RKO (cell line): ENCODE measurements at regions not wholly inside any gene's neighbourhood (a gene's known extent, or its start where the extent isn't known, plus 50 kb on each side); places are given as distances from the start of the nearest gene placed in this dataset.

Experiments used
- DNase-seq: peaks from one replicate; pipeline ENCODE4 v3.0.0-alpha.2; 2016; ENCODE audit warnings: low spot score

- no peak for DNase-seq
These were observed 898.6 kb upstream of the KLHL29 start for GRCh38 chr2:22486343-22486742.

- no peak for DNase-seq
These were observed 897.9 kb upstream of the KLHL29 start for GRCh38 chr2:22487036-22487435.

- DNase-seq, result no peak
These were observed 897.4 kb upstream of the KLHL29 start for GRCh38 chr2:22487541-22487940.

- no peak for DNase-seq
These were observed 893.5 kb upstream of the KLHL29 start for GRCh38 chr2:22491442-22491841.

DNA sequence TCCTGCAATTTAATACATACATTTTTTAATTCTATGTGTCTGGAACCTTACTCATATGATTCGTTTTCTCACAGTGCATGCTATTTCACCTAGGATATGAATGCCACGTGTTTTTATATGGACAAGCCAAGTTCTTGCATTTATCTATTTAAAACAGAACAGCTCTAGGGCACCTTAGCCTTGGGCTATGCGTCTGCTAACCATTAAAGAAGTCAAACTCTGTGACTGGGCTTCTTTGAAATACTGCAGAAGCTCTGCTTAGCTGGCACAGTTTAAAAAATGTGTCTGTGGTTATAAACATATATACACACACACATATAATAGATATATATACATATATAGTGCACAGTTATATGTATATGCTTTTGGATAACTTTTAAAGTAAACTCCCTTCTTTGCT, 890.8 kb upstream of the KLHL29 start:
- no peak for DNase-seq

DNA sequence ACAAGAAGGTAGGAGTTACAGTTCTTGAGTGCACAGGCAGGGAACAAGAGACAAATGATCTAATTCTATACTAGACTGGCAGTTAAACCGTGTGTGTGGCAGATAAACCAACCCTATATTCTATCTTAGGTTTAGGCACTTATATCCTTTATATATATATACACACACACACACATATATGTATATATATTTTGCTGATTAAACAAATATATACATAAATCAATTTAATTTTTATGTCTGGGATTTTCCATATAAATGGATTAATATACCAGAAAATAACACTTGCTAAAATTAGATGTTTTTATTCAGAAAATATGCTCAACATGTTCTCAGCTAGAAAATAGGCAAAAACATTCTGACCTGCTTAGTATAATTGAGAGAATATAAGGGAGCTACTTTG, 887.9 kb upstream of the KLHL29 start:
- no peak for DNase-seq

GRCh38 chr2:22497789-22498188, 887.2 kb upstream of the KLHL29 start:
- no peak for DNase-seq

- no peak for DNase-seq
These were observed 885.7 kb upstream of the KLHL29 start for GRCh38 chr2:22499082-22499839.

DNA sequence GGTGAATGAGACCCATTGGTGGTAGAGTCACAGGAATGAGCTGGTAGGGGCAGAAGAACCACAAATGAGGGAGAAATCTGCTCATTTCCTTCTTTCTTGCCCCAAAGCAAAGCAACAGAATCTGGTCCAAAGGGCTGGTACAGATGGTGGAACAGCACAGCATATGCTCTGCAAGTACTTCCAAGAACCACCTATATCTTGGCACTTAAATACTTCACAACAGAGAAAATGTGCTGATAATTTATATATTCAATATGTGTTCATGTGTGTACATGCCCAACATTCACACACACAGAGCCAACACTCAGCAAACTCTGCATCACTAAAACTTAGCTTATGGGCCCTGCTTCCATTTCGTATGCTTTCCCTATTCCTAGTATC, 884.4 kb upstream of the KLHL29 start:
- no peak for DNase-seq

DNA sequence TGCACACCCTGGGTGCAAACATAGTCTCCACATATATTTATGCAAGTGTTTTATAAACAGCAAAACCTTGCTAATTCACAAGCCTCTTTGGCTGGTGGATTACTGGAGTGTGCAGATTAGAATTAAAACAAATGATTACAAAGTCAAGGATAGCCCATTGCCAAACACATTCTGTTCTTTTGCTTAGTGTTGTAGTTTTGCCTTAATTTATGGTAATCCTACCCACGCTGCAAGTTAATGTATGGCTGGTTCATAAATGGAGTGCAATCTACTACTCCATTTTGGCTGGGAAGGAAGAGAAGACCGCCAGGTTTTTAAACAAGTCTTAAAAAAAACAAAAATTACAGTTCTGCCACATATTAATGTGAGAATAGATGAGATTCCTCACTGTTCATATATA, 883.1 kb upstream of the KLHL29 start:
- DNase-seq, result no peak

DNA sequence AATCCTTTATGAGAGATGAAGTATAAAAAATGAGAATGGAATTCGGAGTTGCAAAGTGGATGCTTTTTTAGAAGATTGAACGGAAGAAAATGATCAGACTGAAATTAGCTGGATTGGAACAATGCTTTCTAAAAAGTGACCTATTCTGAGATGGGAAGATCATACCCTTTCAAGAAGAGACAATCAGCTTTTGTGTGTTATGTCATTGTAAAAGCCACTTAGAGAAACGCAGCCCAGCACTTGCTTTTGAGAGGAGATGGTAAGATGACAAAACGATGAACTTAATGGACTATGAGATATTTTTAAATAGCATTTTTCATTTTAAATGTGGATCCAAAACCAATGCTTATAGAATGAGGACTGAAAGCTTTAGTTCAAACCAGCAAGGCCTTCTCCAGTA, 871.4 kb upstream of the KLHL29 start:
- DNase-seq, result no peak

DNA sequence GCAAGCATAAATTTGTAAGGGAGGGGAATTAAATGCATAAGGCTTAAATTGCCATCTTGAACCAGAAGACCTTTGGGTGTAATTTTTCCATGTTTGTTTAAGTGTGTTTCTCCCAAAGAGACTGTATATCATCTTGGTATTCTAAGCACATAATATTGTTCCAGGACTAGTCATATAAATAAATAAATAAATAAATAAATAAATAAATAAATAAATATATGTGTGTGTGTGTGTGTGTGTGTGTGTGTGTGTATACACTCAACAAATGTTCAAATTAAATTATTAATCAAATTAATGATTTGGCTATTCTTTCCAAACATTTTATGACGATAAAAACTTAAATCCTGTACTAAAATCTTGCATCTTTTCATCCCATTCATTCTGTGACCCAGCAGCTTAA, 867.8 kb upstream of the KLHL29 start:
- no peak for DNase-seq

DNA sequence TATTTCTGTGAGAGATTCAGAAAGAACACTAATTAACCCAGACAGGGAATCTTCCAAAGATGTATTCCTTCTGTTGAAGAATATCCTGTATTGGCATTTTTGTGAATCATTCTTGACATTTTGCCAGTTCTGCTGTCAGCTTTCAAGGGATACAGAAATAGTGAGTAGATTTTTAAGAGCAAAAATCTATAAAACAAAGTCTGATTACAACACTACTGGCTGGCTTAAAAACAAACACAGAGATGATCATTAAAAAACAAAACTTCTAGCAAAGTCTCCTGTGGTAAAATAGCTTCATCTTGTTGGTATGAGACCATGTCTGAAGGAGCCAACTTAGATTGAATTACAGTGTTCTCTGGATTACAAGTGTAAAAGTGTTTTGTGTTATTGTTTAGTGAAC, 866.3 kb upstream of the KLHL29 start:
- DNase-seq, result no peak

DNA sequence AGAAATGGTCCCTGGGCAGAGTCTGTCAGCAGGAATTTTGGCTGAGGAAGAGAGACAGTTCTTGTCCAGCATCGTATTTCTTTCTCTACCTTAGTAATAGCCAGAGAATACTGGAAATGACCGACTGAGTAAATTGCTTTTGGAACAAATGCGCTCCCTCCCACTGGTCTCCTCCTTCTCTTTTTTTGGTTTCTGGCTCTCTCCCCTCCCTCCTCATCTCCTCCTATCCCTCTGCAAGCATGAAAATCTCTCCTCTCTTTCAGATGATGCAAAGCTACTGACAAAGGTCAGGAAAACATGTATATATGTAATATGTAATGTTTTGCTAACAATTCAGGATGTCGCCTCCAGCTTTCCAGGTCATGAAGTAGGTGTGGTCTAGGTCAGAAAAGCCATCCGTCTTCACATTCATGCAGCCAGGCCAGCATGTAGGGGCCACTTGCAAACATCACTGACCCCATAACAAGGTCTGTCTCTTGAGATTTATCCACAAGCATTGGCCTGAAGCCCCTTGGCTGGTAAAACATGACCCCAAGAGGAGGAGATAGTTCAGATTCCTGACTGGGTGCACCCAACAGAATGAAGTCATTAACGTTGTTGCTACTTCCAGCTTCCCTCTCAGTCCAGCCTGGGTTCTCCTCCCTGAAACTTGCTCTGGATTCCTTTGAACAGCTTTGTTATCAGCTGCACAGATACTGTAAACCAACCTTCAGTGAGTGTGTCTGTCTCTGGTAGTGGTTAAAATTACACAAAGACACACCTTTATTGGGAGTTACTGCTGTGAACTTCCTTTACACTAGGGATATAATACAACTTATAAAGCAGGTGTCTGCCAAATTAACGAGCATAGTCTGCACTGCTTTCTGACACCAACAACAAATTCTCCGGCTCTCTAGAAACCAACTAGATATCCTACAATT, 864.4 kb upstream of the KLHL29 start:
- DNase-seq, result no peak

- no peak for DNase-seq
These were observed 863.4 kb upstream of the KLHL29 start for GRCh38 chr2:22521620-22522019.

- no peak for DNase-seq
These were observed 859.3 kb upstream of the KLHL29 start for GRCh38 chr2:22525681-22526080.

GRCh38 chr2:22530131-22530530, 854.8 kb upstream of the KLHL29 start:
- no peak for DNase-seq

GRCh38 chr2:22536133-22536532, 848.8 kb upstream of the KLHL29 start:
- peak; percentile 75 for DNase-seq

DNA sequence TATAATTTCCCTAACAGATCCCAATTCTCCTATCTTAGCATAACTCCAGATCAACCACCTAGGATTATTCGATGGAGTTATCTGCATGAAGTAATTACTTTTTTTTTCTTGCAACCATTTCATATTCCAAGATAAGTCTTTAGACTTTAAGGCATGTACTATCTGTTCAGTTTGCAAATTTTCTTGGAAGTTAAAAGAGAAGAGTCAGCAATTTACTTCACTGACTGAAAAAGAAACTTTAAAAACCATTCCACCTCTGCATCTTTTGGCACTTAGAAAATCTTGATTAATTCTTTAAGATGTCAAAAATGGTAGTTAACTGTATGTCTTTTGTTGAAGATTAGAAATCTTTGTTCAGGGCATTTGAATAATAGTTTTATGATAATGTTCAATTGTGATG, 830.5 kb upstream of the KLHL29 start:
- no peak for DNase-seq

DNA sequence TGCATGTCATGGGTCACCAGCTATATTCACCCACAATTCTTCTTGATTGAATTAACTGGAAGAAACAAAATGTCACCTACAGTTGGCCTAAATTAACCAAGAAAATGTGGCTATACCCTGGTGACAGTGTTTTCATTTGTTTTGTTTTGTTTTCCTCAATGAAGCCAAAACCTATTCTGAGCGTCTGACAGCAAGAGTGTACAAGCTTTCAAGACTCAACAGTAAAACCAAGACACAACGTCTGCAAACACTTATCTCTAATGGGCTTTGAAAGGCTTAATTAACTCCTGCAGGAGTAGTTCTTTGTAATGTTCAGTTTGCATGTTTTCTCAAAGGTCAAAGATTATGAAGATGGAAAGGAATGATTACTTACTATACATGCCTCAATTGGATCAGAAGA, 827.6 kb upstream of the KLHL29 start:
- DNase-seq, result no peak

GRCh38 chr2:22560021-22560420, 825.0 kb upstream of the KLHL29 start:
- DNase-seq, result no peak

- DNase-seq, result no peak
These were observed 805.6 kb upstream of the KLHL29 start for GRCh38 chr2:22579341-22579740.

DNA sequence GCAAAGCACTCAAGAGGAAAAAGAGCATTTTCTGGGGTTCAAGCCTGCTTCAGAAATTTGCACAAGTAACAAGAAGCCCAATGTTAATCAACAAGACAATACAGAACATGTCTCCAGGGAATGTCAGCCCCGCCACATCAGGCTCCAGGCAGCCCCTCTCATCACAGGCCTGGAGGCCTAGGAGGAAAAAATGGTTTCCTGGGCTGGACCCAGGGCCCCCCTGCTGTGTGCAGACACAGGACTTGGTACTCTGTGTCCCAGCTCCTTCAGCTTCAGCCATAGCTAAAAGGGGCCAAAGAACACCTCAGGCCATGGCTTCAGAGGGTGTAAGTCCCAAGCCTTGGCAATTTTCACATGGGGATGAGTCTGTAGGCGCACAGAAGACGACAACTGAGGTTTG, 802.9 kb upstream of the KLHL29 start:
- DNase-seq, result no peak

DNA sequence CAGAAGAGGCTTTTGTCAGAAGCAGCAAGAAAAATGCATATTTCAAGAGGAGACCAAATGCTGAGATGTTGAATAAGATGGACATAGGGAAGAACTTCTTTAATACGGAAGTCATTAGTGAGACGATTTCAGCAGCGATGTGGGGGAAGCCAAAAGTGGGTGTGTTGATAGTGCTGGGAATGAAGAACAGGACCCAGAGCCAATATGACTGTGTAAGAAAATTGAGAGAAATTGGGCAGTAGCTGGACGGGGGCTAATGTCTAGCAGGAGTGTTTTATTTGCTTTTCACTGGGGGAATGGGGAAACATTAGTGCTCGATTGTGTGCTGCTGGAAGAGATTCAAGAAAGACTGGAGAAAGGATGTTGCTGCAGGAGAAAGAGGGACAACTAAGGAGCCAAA, 788.7 kb upstream of the KLHL29 start:
- no peak for DNase-seq
